Right atrium auricular region (tissue), 2 donors: ENCODE measurements at regions not wholly inside any gene's neighbourhood (a gene's known extent, or its start where the extent isn't known, plus 50 kb on each side); places are given as distances from the start of the nearest gene placed in this dataset.

Source experiments
- DNase-seq: peaks from one replicate; pipeline ENCODE4 v3.0.0-alpha.2; 2019; ENCODE audit warnings: low spot score
- H3K27ac ChIP-seq, 2 donors: fragments of 200-600 bp; sonication (generic); 1 replicate in 1 of 2; 2 replicates in 1 of 2; pipeline ENCODE4 v1.5.1; 2016 to 2019
- H3K27me3 ChIP-seq, 2 donors: fragments of 200-600 bp; sonication (generic); one replicate each; pipeline versions ENCODE4 v1.5.1 to v1.6.0; 2017 to 2019
- H3K36me3 ChIP-seq: fragments of 200-600 bp; sonication (generic); one replicate; pipeline ENCODE4 v1.5.1; 2016
- H3K4me1 ChIP-seq, 2 donors: fragments of 200-600 bp; sonication (generic); one replicate each; pipeline versions ENCODE4 v1.5.1 to v1.6.0; 2017 to 2019
- H3K4me3 ChIP-seq, 2 donors: fragments of 200-600 bp; sonication (generic); 1 replicate in 1 of 2; 2 replicates in 1 of 2; pipeline ENCODE4 v1.5.1; 2017 to 2019; ENCODE audit warnings: mild to moderate bottlenecking in 1 of 2, moderate library complexity in 1 of 2
- H3K9me3 ChIP-seq, 2 donors: fragments of 200-600 bp; sonication (generic); one replicate each; pipeline ENCODE4 v1.5.1; 2019
- TF ChIP-seq, protein P1 (sequence below), 2 donors: fragments of 200-600 bp; sonication (generic); IDR thresholded peaks; one replicate each; pipeline ENCODE4 v1.5.1; 2019; ENCODE audit warnings: antibody characterized with exemption in 2 of 2

DNA sequence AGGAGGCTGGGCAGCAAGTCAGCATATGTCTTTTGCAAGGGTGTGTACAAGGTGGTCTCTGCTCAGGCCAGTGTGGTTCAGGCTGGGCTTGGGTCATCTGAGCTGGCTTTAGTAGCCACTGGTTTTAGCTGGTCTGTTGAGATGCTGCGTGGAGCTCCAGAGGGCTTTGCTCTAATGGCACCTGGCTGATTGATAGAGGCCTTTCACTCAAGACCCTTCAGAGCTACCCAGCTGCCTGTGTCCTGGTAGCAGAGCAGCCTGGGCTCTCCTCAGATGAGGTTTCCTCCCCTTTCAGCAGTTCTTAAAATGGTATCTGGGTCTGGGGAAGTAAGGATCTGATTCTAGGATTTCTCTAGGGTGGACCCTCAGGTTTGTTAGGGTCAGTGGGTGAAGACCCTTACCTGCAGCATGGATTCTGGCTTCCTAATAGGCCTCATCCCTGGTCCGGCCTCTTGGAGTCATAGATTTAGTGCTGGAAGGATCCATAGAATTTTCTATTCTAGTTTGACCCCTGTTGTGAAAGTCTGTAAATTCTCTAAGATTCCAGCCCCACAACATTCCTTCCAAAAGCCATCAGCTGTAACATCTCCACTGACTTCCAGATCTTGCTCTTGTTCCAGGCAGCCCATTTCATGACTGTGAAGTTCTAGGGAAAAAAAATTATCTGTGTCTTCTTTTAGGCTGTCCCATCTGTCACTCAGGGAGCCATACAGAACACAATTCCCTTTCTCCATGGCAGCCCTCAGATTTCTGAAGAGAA, 190.2 kb upstream of the ZBED5 start:
- H3K36me3 ChIP-seq = no peaks in the 10 kb centered on the region
- H3K9me3 ChIP-seq = no peaks in the 10 kb centered on the region
- no peak for DNase-seq
- TF ChIP-seq, protein P1, sequence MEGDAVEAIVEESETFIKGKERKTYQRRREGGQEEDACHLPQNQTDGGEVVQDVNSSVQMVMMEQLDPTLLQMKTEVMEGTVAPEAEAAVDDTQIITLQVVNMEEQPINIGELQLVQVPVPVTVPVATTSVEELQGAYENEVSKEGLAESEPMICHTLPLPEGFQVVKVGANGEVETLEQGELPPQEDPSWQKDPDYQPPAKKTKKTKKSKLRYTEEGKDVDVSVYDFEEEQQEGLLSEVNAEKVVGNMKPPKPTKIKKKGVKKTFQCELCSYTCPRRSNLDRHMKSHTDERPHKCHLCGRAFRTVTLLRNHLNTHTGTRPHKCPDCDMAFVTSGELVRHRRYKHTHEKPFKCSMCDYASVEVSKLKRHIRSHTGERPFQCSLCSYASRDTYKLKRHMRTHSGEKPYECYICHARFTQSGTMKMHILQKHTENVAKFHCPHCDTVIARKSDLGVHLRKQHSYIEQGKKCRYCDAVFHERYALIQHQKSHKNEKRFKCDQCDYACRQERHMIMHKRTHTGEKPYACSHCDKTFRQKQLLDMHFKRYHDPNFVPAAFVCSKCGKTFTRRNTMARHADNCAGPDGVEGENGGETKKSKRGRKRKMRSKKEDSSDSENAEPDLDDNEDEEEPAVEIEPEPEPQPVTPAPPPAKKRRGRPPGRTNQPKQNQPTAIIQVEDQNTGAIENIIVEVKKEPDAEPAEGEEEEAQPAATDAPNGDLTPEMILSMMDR (IDR thresholded peaks at IDR 0.05) = no peak
- H3K4me1 ChIP-seq = no peaks in the 10 kb centered on the region
- H3K27me3 ChIP-seq = no peaks in the 10 kb centered on the region
- no peak overlapping the region for H3K27ac ChIP-seq
- no peak overlapping the region for H3K4me3 ChIP-seq

DNA sequence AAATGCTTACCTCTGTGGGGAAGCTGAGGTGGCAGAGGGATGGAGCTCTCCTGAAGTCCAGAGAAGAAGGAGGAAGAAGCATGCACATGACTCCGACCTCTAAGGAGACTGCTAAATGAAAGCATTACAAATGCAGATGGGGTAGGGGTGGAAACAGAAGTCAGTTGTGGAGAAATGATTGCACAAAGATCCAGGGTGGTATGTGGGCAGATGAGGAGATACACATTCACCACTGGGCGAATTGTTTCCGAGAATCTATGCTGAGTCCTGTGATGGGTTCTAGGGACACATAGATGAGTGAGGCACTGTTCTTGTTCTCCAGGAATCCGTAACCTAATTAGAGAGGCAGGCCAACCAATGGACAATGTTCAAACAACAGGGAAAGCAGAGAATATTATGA, 188.9 kb upstream of the ZBED5 start:
- Histone ChIP-seq H3K4me1 (no peaks in the 10 kb centered on the region), H3K36me3 (no peaks in the 10 kb centered on the region), H3K27me3 (no peaks in the 10 kb centered on the region), H3K27ac (no peak overlapping the region), H3K4me3 (no peak overlapping the region), H3K9me3 (no peaks in the 10 kb centered on the region)
- TF ChIP-seq, protein P1 (IDR thresholded peaks at IDR 0.05) = no peak
- no peak for DNase-seq

DNA sequence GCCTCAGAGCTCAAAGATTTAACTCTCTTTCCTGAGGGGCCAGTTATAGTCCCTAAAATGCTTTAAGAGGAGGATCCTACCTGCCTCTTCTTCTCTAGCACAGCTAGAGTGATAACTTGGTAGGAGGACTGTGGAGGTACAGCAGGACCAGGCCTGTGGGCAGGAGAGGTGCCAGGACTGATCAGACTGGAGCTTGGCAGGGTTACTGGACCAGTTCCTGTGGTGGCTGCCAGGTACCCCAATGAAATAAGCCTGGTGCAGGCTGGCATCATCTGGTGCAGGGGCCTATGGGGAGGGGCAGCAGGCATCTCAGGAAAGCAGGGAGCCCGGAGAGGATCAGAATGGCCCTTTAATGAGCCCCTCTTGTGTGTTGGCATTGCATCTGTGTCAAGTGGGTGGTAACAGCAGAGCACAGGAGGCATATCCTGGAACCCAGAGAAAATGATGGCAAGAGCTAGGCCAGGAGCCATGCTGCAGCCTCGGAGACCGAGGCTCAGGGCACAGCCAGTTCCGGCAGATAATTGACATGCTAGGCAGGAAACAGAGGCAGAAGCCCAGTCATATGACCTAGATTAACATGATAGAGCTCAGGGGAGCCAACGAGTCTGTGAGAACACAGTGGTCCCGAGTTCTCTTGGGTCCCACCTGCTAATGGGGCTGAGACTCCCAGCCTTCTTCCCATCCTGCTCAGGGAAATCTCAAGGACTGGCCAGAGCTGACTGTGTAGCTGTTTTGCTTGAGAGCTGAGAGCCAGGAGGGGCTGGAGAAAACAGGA, 187.5 kb upstream of the ZBED5 start:
- Histone ChIP-seq H3K27me3 (no peaks in the 10 kb centered on the region), H3K27ac (no peak overlapping the region), H3K4me1 (no peaks in the 10 kb centered on the region), H3K9me3 (no peaks in the 10 kb centered on the region), H3K36me3 (no peaks in the 10 kb centered on the region), H3K4me3 (no peak overlapping the region)
- TF ChIP-seq, protein P1 (IDR thresholded peaks at IDR 0.05) = no peak
- DNase-seq = no peak

DNA sequence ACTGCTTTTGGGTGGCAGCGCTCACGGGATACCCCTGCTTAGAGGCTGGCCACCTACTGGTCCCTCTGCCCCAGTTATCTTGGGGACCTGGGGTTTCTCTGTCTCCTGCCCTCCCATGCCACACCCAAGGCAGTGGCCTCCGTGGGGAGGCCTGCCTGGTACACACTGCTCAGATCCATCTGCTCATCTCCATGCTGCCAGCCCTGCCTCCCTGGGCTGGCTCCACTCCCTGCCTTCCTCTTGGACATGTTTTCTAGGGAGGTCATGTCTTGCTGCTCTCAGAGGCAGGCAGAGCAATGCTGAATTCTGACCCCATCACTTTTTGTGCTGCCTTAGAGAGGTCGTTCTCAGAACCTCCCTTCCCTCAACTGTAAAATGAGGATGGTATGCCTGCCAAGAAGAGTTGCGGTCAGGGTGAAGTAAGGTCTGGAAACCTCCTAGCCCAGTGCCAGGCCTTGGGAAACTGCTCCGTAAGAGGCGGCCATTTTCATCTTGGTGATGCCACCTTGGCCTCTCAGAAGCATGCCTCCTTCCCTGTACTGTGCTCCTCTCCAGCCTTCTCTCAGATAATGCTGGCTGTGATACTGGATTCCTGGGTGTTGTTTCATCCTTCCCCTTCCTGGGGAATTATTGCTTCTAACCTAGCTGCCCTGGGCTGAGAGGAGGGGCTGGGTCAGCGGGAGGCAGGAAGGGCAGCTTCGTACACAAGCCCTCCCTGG, 186.4 kb upstream of the ZBED5 start:
- Histone ChIP-seq H3K4me1 (no peaks in the 10 kb centered on the region), H3K27me3 (no peaks in the 10 kb centered on the region), H3K9me3 (no peaks in the 10 kb centered on the region), H3K27ac (no peak overlapping the region), H3K36me3 (no peaks in the 10 kb centered on the region), H3K4me3 (no peak overlapping the region)
- no peak for DNase-seq
- TF ChIP-seq, protein P1 (IDR thresholded peaks at IDR 0.05) = no peak

DNA sequence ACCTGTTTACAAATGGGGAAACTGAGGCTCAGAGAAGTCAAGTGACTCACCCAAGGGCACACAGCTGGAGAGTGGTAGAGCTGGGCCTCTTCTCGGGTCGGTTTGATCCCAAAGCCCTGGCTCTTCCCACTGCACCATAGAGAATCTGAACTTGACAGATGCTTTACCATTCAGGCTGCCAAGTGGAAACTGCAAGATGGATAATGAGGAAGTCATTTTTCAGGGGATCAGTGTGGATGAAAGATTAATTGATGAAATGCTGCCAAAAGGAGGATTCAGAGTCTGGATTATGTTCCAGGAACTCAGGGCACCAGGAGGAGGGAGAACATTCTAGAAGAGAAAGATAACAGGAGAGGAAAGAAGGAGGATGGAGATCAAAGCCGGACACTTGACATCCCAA, 185.9 kb upstream of the ZBED5 start:
- TF ChIP-seq, protein P1 (IDR thresholded peaks at IDR 0.05) = no peak
- no peak for DNase-seq
- Histone ChIP-seq H3K4me3 (no peak overlapping the region), H3K4me1 (no peaks in the 10 kb centered on the region), H3K27ac (no peak overlapping the region), H3K36me3 (no peaks in the 10 kb centered on the region), H3K27me3 (no peaks in the 10 kb centered on the region), H3K9me3 (no peaks in the 10 kb centered on the region)
